ENCODE measurements at regions not wholly inside any gene's neighbourhood (a gene's known extent, or its start where the extent isn't known, plus 50 kb on each side); places are given as distances from the start of the nearest gene placed in this dataset.

- no peak for DNase-seq
- H3F3A ChIP-seq (ENCODE audit: insufficient read depth, low read length): no peaks in the 10 kb centered on the region
- H2AFZ ChIP-seq (ENCODE audit: low read length): no peak overlapping the region
- no peaks in the 10 kb centered on the region for H3K9me3 ChIP-seq (replicated peaks; ENCODE audit: insufficient read depth, low read length)
- no peaks in the 10 kb centered on the region for H4K20me1 ChIP-seq (ENCODE audit: insufficient read depth, low read length)
- H3K4me1 ChIP-seq (ENCODE audit: low read length): no peaks in the 10 kb centered on the region
- no peak overlapping the region for H3K4me3 ChIP-seq (ENCODE audit: low read length)
- no peaks in the 10 kb centered on the region for H3K9me2 ChIP-seq (replicated peaks; ENCODE audit: insufficient read depth, low read length)
- TF ChIP-seq EZH2 (optimal IDR thresholded peaks at IDR 0.05; ENCODE audit: low read depth, low read length) (no peak), CTCF (IDR thresholded peaks at IDR 0.05; ENCODE audit: low read length) (no peak), EZH2phosphoT487 (IDR thresholded peaks at IDR 0.05; ENCODE audit: low read length) (no peak)
- no peak overlapping the region for H3K4me2 ChIP-seq (ENCODE audit: low read depth, low read length)
- H3K79me2 ChIP-seq (ENCODE audit: low read length): no peaks in the 10 kb centered on the region
- H3K27me3 ChIP-seq (replicated peaks; ENCODE audit: insufficient read depth, low read length): no peaks in the 10 kb centered on the region
- H3K36me3 ChIP-seq (replicated peaks; ENCODE audit: insufficient read depth, low read length): no peaks in the 10 kb centered on the region
- H3K27ac ChIP-seq (ENCODE audit: low read length): no peak overlapping the region
- H3K9ac ChIP-seq (ENCODE audit: low read length): no peak overlapping the region
Measured at GRCh38 chr18:34292594-34292993, 67.9 kb upstream of the NOL4 start.

GRCh38 chr18:34297287-34297686, 72.6 kb upstream of the NOL4 start:
- H3K4me1 ChIP-seq (ENCODE audit: low read length): no peaks in the 10 kb centered on the region
- H3F3A ChIP-seq (ENCODE audit: insufficient read depth, low read length): no peaks in the 10 kb centered on the region
- H3K79me2 ChIP-seq (ENCODE audit: low read length): no peaks in the 10 kb centered on the region
- no peaks in the 10 kb centered on the region for H4K20me1 ChIP-seq (ENCODE audit: insufficient read depth, low read length)
- H3K36me3 ChIP-seq (replicated peaks; ENCODE audit: insufficient read depth, low read length): no peaks in the 10 kb centered on the region
- H3K27me3 ChIP-seq (replicated peaks; ENCODE audit: insufficient read depth, low read length): no peaks in the 10 kb centered on the region
- no peak overlapping the region for H3K9ac ChIP-seq (ENCODE audit: low read length)
- no peak for TF ChIP-seq EZH2phosphoT487 (IDR thresholded peaks at IDR 0.05; ENCODE audit: low read length)
- no peak for TF ChIP-seq CTCF (IDR thresholded peaks at IDR 0.05; ENCODE audit: low read length)
- no peak for TF ChIP-seq EZH2 (optimal IDR thresholded peaks at IDR 0.05; ENCODE audit: low read depth, low read length)
- H3K9me3 ChIP-seq (replicated peaks; ENCODE audit: insufficient read depth, low read length): no peaks in the 10 kb centered on the region
- no peak overlapping the region for H3K27ac ChIP-seq (ENCODE audit: low read length)
- H2AFZ ChIP-seq (ENCODE audit: low read length): no peak overlapping the region
- no peaks in the 10 kb centered on the region for H3K9me2 ChIP-seq (replicated peaks; ENCODE audit: insufficient read depth, low read length)
- H3K4me2 ChIP-seq (ENCODE audit: low read depth, low read length): no peak overlapping the region
- DNase-seq: no peak
- H3K4me3 ChIP-seq (ENCODE audit: low read length): no peak overlapping the region

- H3K27ac ChIP-seq (ENCODE audit: low read length): no peak overlapping the region
- no peaks in the 10 kb centered on the region for H3K9me3 ChIP-seq (replicated peaks; ENCODE audit: insufficient read depth, low read length)
- no peaks in the 10 kb centered on the region for H3F3A ChIP-seq (ENCODE audit: insufficient read depth, low read length)
- no peak for DNase-seq
- H3K4me2 ChIP-seq (ENCODE audit: low read depth, low read length): no peak overlapping the region
- H3K79me2 ChIP-seq (ENCODE audit: low read length): no peaks in the 10 kb centered on the region
- no peak overlapping the region for H3K9ac ChIP-seq (ENCODE audit: low read length)
- H3K27me3 ChIP-seq (replicated peaks; ENCODE audit: insufficient read depth, low read length): no peaks in the 10 kb centered on the region
- no peak overlapping the region for H3K4me3 ChIP-seq (ENCODE audit: low read length)
- H3K4me1 ChIP-seq (ENCODE audit: low read length): no peaks in the 10 kb centered on the region
- TF ChIP-seq CTCF (IDR thresholded peaks at IDR 0.05; ENCODE audit: low read length) (no peak), EZH2 (optimal IDR thresholded peaks at IDR 0.05; ENCODE audit: low read depth, low read length) (no peak), EZH2phosphoT487 (IDR thresholded peaks at IDR 0.05; ENCODE audit: low read length) (no peak)
- H3K9me2 ChIP-seq (replicated peaks; ENCODE audit: insufficient read depth, low read length): no peaks in the 10 kb centered on the region
- no peak overlapping the region for H2AFZ ChIP-seq (ENCODE audit: low read length)
- no peaks in the 10 kb centered on the region for H3K36me3 ChIP-seq (replicated peaks; ENCODE audit: insufficient read depth, low read length)
- no peaks in the 10 kb centered on the region for H4K20me1 ChIP-seq (ENCODE audit: insufficient read depth, low read length)
Measured at GRCh38 chr18:34299828-34300227, 75.1 kb upstream of the NOL4 start.

All from MM.1S (cell line).